Activated CD8-positive, alpha-beta memory T cell treated with anti-CD3 and anti-CD28 coated beads, Interleukin-2, amount 10 ng/mL, durations not matched to agents 7 days and 5 days (primary cell): ENCODE measurements at regions not wholly inside any gene's neighbourhood (a gene's known extent, or its start where the extent isn't known, plus 50 kb on each side); places are given as distances from the start of the nearest gene placed in this dataset.

ENCODE experiments used
- ATAC-seq: fragments of 150-1000 bp; cut with Tn5 transposase; one replicate; pipeline ENCODE4 v1.10.0; 2021; ENCODE audit warnings: moderate library complexity
- CTCF ChIA-PET: fragments of 350-600 bp; sonication (Branson Sonifier 250); formaldehyde crosslinking; loops from one replicate; lab custom pipeline; 2021; ENCODE audit warnings: antibody characterized with exemption; lab: Charles Lee
- DNase-seq: peaks from one replicate; pipeline ENCODE4 v3.0.0-alpha.2; 2020
- H3K27ac Mint-ChIP-seq: one replicate; pipeline ENCODE4 v1.8.0; 2021; ENCODE audit warnings: mild to moderate bottlenecking, mixed read lengths
- H3K27me3 Mint-ChIP-seq: one replicate; pipeline ENCODE4 v1.8.0; 2021; ENCODE audit warnings: mixed read lengths
- H3K36me3 Mint-ChIP-seq: one replicate; pipeline ENCODE4 v1.8.0; 2021; ENCODE audit warnings: mild to moderate bottlenecking, mixed read lengths
- H3K4me1 Mint-ChIP-seq: one replicate; pipeline ENCODE4 v1.8.0; 2021; ENCODE audit warnings: mixed read lengths
- H3K4me3 Mint-ChIP-seq: one replicate; pipeline ENCODE4 v1.8.0; 2021; ENCODE audit warnings: mild to moderate bottlenecking, moderate library complexity, mixed read lengths
- H3K9me3 Mint-ChIP-seq: one replicate; pipeline ENCODE4 v1.8.0; 2022; ENCODE audit warnings: low read depth, mixed read lengths

GRCh38 chr19:33905473-33905936 lies 108.8 kb downstream of the KCTD15 start:
- Mint-ChIP-seq H3K27me3 (peaks cover 53% of the 10 kb centered on the region), H3K9me3 (no peaks in the 10 kb centered on the region), H3K27ac (no peak overlapping the region), H3K4me3 (no peak overlapping the region), H3K4me1 (peaks cover 2% of the 10 kb centered on the region), H3K36me3 (no peaks in the 10 kb centered on the region)
- CTCF ChIA-PET, result interaction anchor here (1.3 kb wide), 1 partner anchor 128 kb away, joined by 6 read pairs; no protein-coding TSS in a partner anchor
- DNase-seq, result no peak
- no peak for ATAC-seq

GRCh38 chr19:33905937-33906577 lies 109.4 kb downstream of the KCTD15 start:
- Mint-ChIP-seq H3K4me1 (peaks cover 2% of the 10 kb centered on the region), H3K36me3 (no peaks in the 10 kb centered on the region), H3K27ac (no peak overlapping the region), H3K4me3 (no peak overlapping the region), H3K27me3 (peaks cover 53% of the 10 kb centered on the region), H3K9me3 (no peaks in the 10 kb centered on the region)
- ATAC-seq (no peak), DNase-seq (no peak)
- CTCF ChIA-PET, result interaction anchor here (1.3 kb wide), 1 partner anchor 129 kb away, joined by 6 read pairs; no protein-coding TSS in a partner anchor

GRCh38 chr19:33906578-33907335 lies 110.1 kb downstream of the KCTD15 start:
- H3K4me3 Mint-ChIP-seq, result no peak overlapping the region
- peaks cover 2% of the 10 kb centered on the region for H3K4me1 Mint-ChIP-seq
- H3K9me3 Mint-ChIP-seq, result no peaks in the 10 kb centered on the region
- H3K27me3 Mint-ChIP-seq, result peaks cover 52% of the 10 kb centered on the region
- H3K36me3 Mint-ChIP-seq, result no peaks in the 10 kb centered on the region
- CTCF ChIA-PET, result interaction anchor here (1.3 kb wide), 1 partner anchor 129 kb away, joined by 6 read pairs; no protein-coding TSS in a partner anchor
- no peak for DNase-seq
- no peak overlapping the region for H3K27ac Mint-ChIP-seq
- ATAC-seq, result no peak

- Mint-ChIP-seq H3K4me3 (no peak overlapping the region), H3K27ac (no peak overlapping the region), H3K4me1 (no peaks in the 10 kb centered on the region), H3K36me3 (no peaks in the 10 kb centered on the region), H3K9me3 (no peaks in the 10 kb centered on the region), H3K27me3 (peaks cover 28% of the 10 kb centered on the region)
- CTCF ChIA-PET, result interaction anchor here (0.7 kb wide), 2 partner anchors 133 to 1049 kb away, joined by 3 read pairs; no protein-coding TSS in a partner anchor
- ATAC-seq (no peak), DNase-seq (no peak)
Observed at GRCh38 chr19:33910922-33911321, 114.3 kb downstream of the KCTD15 start.

- Mint-ChIP-seq H3K4me1 (no peaks in the 10 kb centered on the region), H3K9me3 (no peaks in the 10 kb centered on the region), H3K4me3 (no peak overlapping the region), H3K36me3 (no peaks in the 10 kb centered on the region), H3K27ac (no peak overlapping the region), H3K27me3 (peaks cover 2% of the 10 kb centered on the region)
- no peak for ATAC-seq
- no peak for DNase-seq
- CTCF ChIA-PET, result no interaction called here
Observed at GRCh38 chr19:33914599-33914998, 117.9 kb downstream of the KCTD15 start.

GRCh38 chr19:33916792-33917191 lies 120.1 kb downstream of the KCTD15 start:
- ATAC-seq (no peak), DNase-seq (no peak)
- H3K27ac Mint-ChIP-seq, result no peak overlapping the region
- no peaks in the 10 kb centered on the region for H3K27me3 Mint-ChIP-seq
- no peaks in the 10 kb centered on the region for H3K9me3 Mint-ChIP-seq
- CTCF ChIA-PET, result no interaction called here
- H3K36me3 Mint-ChIP-seq, result no peaks in the 10 kb centered on the region
- no peak overlapping the region for H3K4me3 Mint-ChIP-seq
- no peaks in the 10 kb centered on the region for H3K4me1 Mint-ChIP-seq

GRCh38 chr19:33919291-33919690 lies 122.6 kb downstream of the KCTD15 start:
- DNase-seq, result no peak

GRCh38 chr19:33921165-33921564 lies 124.5 kb downstream of the KCTD15 start:
- H3K4me3 Mint-ChIP-seq, result no peak overlapping the region
- H3K27ac Mint-ChIP-seq, result no peak overlapping the region
- DNase-seq, result no peak
- no peaks in the 10 kb centered on the region for H3K4me1 Mint-ChIP-seq
- no peak for ATAC-seq
- CTCF ChIA-PET, result no interaction called here
- no peaks in the 10 kb centered on the region for H3K27me3 Mint-ChIP-seq
- no peaks in the 10 kb centered on the region for H3K36me3 Mint-ChIP-seq
- H3K9me3 Mint-ChIP-seq, result no peaks in the 10 kb centered on the region

More at GRCh38 chr19:33919291-33919690, 122.6 kb downstream of the KCTD15 start:
- Mint-ChIP-seq H3K36me3 (no peaks in the 10 kb centered on the region), H3K27me3 (no peaks in the 10 kb centered on the region), H3K4me1 (no peaks in the 10 kb centered on the region), H3K27ac (no peak overlapping the region), H3K9me3 (no peaks in the 10 kb centered on the region), H3K4me3 (no peak overlapping the region)
- ATAC-seq, result no peak
- CTCF ChIA-PET, result interaction anchor here (1.2 kb wide), 1 partner anchor 141 kb away, joined by 3 read pairs; no protein-coding TSS in a partner anchor

- H3K27me3 Mint-ChIP-seq, result no peaks in the 10 kb centered on the region
- H3K4me1 Mint-ChIP-seq, result no peaks in the 10 kb centered on the region
- H3K36me3 Mint-ChIP-seq, result no peaks in the 10 kb centered on the region
- DNase-seq, result no peak
- H3K27ac Mint-ChIP-seq, result no peak overlapping the region
- H3K9me3 Mint-ChIP-seq, result no peaks in the 10 kb centered on the region
- no peak for ATAC-seq
- CTCF ChIA-PET, result no interaction called here
- no peak overlapping the region for H3K4me3 Mint-ChIP-seq
Observed at GRCh38 chr19:33926306-33926705, 129.6 kb downstream of the KCTD15 start.

- Mint-ChIP-seq H3K4me3 (no peak overlapping the region), H3K4me1 (no peaks in the 10 kb centered on the region), H3K27me3 (no peaks in the 10 kb centered on the region), H3K27ac (no peak overlapping the region), H3K9me3 (no peaks in the 10 kb centered on the region), H3K36me3 (no peaks in the 10 kb centered on the region)
- no peak for ATAC-seq
- CTCF ChIA-PET, result no interaction called here
- DNase-seq, result no peak
Observed at GRCh38 chr19:33927789-33928457, 131.3 kb downstream of the KCTD15 start.

GRCh38 chr19:33928458-33928950 lies 131.8 kb downstream of the KCTD15 start:
- DNase-seq, result no peak
- Mint-ChIP-seq H3K27me3 (no peaks in the 10 kb centered on the region), H3K27ac (no peak overlapping the region)

GRCh38 chr19:33933931-33934330 lies 137.3 kb downstream of the KCTD15 start:
- no peak overlapping the region for H3K27ac Mint-ChIP-seq
- CTCF ChIA-PET, result no interaction called here
- ATAC-seq, result no peak
- H3K27me3 Mint-ChIP-seq, result no peaks in the 10 kb centered on the region
- H3K36me3 Mint-ChIP-seq, result no peaks in the 10 kb centered on the region
- H3K4me1 Mint-ChIP-seq, result no peaks in the 10 kb centered on the region
- no peak for DNase-seq
- H3K9me3 Mint-ChIP-seq, result no peaks in the 10 kb centered on the region
- no peak overlapping the region for H3K4me3 Mint-ChIP-seq

More at GRCh38 chr19:33928458-33928950, 131.8 kb downstream of the KCTD15 start:
- H3K4me3 Mint-ChIP-seq, result no peak overlapping the region
- no peaks in the 10 kb centered on the region for H3K9me3 Mint-ChIP-seq
- CTCF ChIA-PET, result no interaction called here
- ATAC-seq, result no peak
- H3K4me1 Mint-ChIP-seq, result no peaks in the 10 kb centered on the region
- H3K36me3 Mint-ChIP-seq, result no peaks in the 10 kb centered on the region

GRCh38 chr19:33938821-33939220 lies 142.2 kb downstream of the KCTD15 start:
- H3K27me3 Mint-ChIP-seq, result no peaks in the 10 kb centered on the region
- no peak overlapping the region for H3K4me3 Mint-ChIP-seq
- H3K27ac Mint-ChIP-seq, result no peak overlapping the region
- ATAC-seq, result no peak
- no peaks in the 10 kb centered on the region for H3K36me3 Mint-ChIP-seq
- H3K9me3 Mint-ChIP-seq, result peaks cover 2% of the 10 kb centered on the region
- H3K4me1 Mint-ChIP-seq, result no peaks in the 10 kb centered on the region
- no peak for DNase-seq
- CTCF ChIA-PET, result no interaction called here
